ENCODE measurements at regions not wholly inside any gene's neighbourhood (a gene's known extent, or its start where the extent isn't known, plus 50 kb on each side); places are given as distances from the start of the nearest gene placed in this dataset.

- no TSS peak for BruUV-seq (replicated peaks)
- no peak for DNase-seq
- CTCF ChIA-PET: no interaction called here
Observed at GRCh38 chr12:118706437-118706836, 274.9 kb upstream of the SRRM4 start.

DNA sequence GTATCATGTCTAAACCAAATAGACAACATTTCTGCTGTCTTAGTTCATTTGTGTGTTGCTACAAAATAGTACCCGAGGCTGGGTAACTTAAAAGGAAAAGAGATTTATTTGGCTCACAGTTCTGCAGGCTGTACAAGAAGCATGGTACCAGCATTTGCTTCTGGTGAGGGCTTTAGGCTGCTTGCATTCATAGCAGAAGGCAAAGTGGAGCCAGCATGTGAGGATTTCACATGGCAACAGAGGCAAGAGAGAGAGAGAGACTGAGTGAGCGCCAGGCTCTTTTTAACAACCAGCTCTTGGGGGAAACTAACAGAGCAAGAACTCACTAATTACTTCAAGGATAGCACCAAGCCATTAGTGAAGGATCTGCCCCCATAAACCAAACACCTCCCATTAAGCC lies 271.4 kb upstream of the SRRM4 start:
- H3K36me3 Mint-ChIP-seq (ENCODE audit: insufficient read depth, unreplicated experiment): no peaks in the 10 kb centered on the region
- BruUV-seq (replicated peaks): no TSS peak
- intact Hi-C loops (cut with micrococcal nuclease; ENCODE audit: unreplicated experiment): no loop called here
- no peak for TF ChIP-seq CTCF (IDR thresholded peaks at IDR 0.05; ENCODE audit: unreplicated experiment)
- H3K27me3 Mint-ChIP-seq (ENCODE audit: unreplicated experiment): no peaks in the 10 kb centered on the region
- DNase-seq: no peak
- no peak overlapping the region for H3K27ac Mint-ChIP-seq (ENCODE audit: unreplicated experiment)
- CTCF ChIA-PET: no interaction called here
- H3K4me1 Mint-ChIP-seq (ENCODE audit: low read depth, unreplicated experiment): no peaks in the 10 kb centered on the region
- H3K9me3 Mint-ChIP-seq (ENCODE audit: low read depth, unreplicated experiment): peaks cover 13% of the 10 kb centered on the region
- H3K4me3 Mint-ChIP-seq (ENCODE audit: low read depth, unreplicated experiment): no peak overlapping the region

More at GRCh38 chr12:118706437-118706836, 274.9 kb upstream of the SRRM4 start:
- Mint-ChIP-seq H3K4me1 (ENCODE audit: low read depth, unreplicated experiment) (no peaks in the 10 kb centered on the region), H3K4me3 (ENCODE audit: low read depth, unreplicated experiment) (no peak overlapping the region), H3K9me3 (ENCODE audit: low read depth, unreplicated experiment) (peaks cover 13% of the 10 kb centered on the region), H3K27ac (ENCODE audit: unreplicated experiment) (no peak overlapping the region), H3K27me3 (ENCODE audit: unreplicated experiment) (no peaks in the 10 kb centered on the region), H3K36me3 (ENCODE audit: insufficient read depth, unreplicated experiment) (no peaks in the 10 kb centered on the region)
- intact Hi-C loops (cut with micrococcal nuclease; ENCODE audit: unreplicated experiment): no loop called here
- TF ChIP-seq CTCF (IDR thresholded peaks at IDR 0.05; ENCODE audit: unreplicated experiment): no peak

DNA sequence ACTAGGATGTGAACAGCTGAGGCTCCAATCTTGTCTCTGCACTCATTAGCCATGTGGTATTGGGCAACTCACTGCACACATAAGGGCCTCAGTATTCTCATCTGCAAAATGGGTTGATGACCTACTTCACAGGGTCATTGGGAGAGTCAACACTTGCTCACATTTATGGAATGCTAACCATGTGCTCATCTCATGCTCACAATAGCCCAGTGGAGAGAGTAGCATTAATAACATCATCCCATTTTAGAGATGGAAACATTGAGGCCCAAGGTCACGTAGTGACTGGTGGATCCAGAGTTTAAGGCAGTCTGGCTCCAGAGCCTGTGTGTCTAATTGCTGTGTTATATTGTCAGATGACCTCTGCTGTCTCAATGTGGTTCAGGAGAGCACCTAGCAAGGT lies 270.2 kb upstream of the SRRM4 start:
- Mint-ChIP-seq H3K27ac (ENCODE audit: unreplicated experiment) (no peak overlapping the region), H3K4me3 (ENCODE audit: low read depth, unreplicated experiment) (no peak overlapping the region), H3K36me3 (ENCODE audit: insufficient read depth, unreplicated experiment) (no peaks in the 10 kb centered on the region), H3K27me3 (ENCODE audit: unreplicated experiment) (no peaks in the 10 kb centered on the region), H3K9me3 (ENCODE audit: low read depth, unreplicated experiment) (peaks cover 13% of the 10 kb centered on the region), H3K4me1 (ENCODE audit: low read depth, unreplicated experiment) (no peaks in the 10 kb centered on the region)
- TF ChIP-seq CTCF (IDR thresholded peaks at IDR 0.05; ENCODE audit: unreplicated experiment): no peak
- no TSS peak for BruUV-seq (replicated peaks)
- no peak for DNase-seq
- intact Hi-C loops (cut with micrococcal nuclease; ENCODE audit: unreplicated experiment): no loop called here
- CTCF ChIA-PET: no interaction called here

DNA sequence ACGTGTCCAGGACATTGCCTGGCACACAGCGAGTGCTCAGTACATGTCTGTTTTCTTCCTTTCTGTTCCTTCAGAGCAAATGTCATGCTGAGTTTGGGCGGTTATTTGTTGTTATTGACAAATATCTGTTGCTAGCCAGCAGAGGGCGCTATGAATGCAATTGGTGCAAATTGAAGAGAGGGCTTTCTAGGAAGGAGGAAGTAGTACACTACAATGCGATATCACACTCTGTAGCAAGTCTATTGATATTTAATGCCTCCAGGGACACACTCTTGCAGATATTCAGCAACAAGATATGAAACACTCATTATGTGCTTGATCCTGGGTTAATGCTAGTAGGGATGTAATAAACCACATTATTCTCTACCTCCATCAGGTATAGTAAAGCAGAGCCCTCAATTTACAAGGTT lies 267.3 kb upstream of the SRRM4 start:
- Mint-ChIP-seq H3K4me3 (ENCODE audit: low read depth, unreplicated experiment) (no peak overlapping the region), H3K36me3 (ENCODE audit: insufficient read depth, unreplicated experiment) (no peaks in the 10 kb centered on the region), H3K4me1 (ENCODE audit: low read depth, unreplicated experiment) (no peaks in the 10 kb centered on the region), H3K27ac (ENCODE audit: unreplicated experiment) (no peak overlapping the region), H3K9me3 (ENCODE audit: low read depth, unreplicated experiment) (peaks cover 6% of the 10 kb centered on the region), H3K27me3 (ENCODE audit: unreplicated experiment) (peaks cover 9% of the 10 kb centered on the region)
- peak; percentile 42 for TF ChIP-seq CTCF (IDR thresholded peaks at IDR 0.05; ENCODE audit: unreplicated experiment)
- DNase-seq: peak; percentile 63
- CTCF ChIA-PET: no interaction called here
- no TSS peak for BruUV-seq (replicated peaks)
- intact Hi-C loops (cut with micrococcal nuclease; ENCODE audit: unreplicated experiment): no loop called here

Data from Calu3 (cell line).